Adrenal gland (tissue), 9 donors: ENCODE measurements at regions not wholly inside any gene's neighbourhood (a gene's known extent, or its start where the extent isn't known, plus 50 kb on each side); places are given as distances from the start of the nearest gene placed in this dataset.

ENCODE experiments used
- DNase-seq, 7 donors: peaks; one replicate each; pipeline ENCODE4 v3.0.0-alpha.2; 2019 to 2020
- H3K27ac ChIP-seq, 5 donors: fragments of 200-600 bp; sonication (generic) in 4 of 5; 1 replicate in 3 of 5; 2 replicates in 2 of 5; pipeline versions ENCODE4 v1.5.1 to v1.8.0; 2016 to 2020; ENCODE audit warnings: mild to moderate bottlenecking in 1 of 5
- H3K27me3 ChIP-seq: fragments of 200-600 bp; 2 replicates; pipeline ENCODE4 v1.8.0; 2021
- H3K36me3 ChIP-seq, 2 donors: fragments of 200-600 bp; replicated peaks in 1 of 2; 1 replicate in 1 of 2; 2 replicates in 1 of 2; pipeline versions ENCODE4 v1.5.1 to v1.8.0; 2018 to 2022
- H3K4me1 ChIP-seq, 2 donors: fragments of 200-600 bp; replicated peaks in 1 of 2; 1 replicate in 1 of 2; 2 replicates in 1 of 2; pipeline versions ENCODE4 v1.5.1 to v1.8.0; 2018 to 2021
- H3K4me3 ChIP-seq, 4 donors: fragments of 200-600 bp; sonication (generic) in 3 of 4; one replicate each; pipeline ENCODE4 v1.5.1; 2016 to 2018
- H3K9me3 ChIP-seq, 3 donors: fragments of 200-600 bp; sonication (generic) in 1 of 3; replicated peaks in 1 of 3; 1 replicate in 2 of 3; 2 replicates in 1 of 3; pipeline versions ENCODE4 v1.5.1 to v1.8.0; 2016 to 2021
- POLR2A ChIP-seq, 2 donors: fragments of 450-650 bp; IDR thresholded peaks; one replicate each; pipeline ENCODE4 v1.6.1; 2017; ENCODE audit warnings: antibody characterized with exemption in 2 of 2, mild to moderate bottlenecking in 2 of 2, moderate library complexity in 1 of 2
- WGBS, 4 donors: extraction: QIAGEN DNeasy Blood & Tissue Kit in 2 of 4; methylation state at CpG; one replicate each; pipeline versions ENCODE4 v1.1.5 to v1.1.7; 2013 to 2017; 5-methylcytosine and 5-hydroxymethylcytosine counted together
- intact Hi-C, 2 donors: fragments of 100-400 bp; cut with DNase I; formaldehyde crosslinking; loops; one replicate each; pipeline versions ENCODE4 v1.14.1 to v1.15.0; 2022 to 2023
- TF ChIP-seq, protein P1 (sequence below), 6 experiments: fragments of 450-650 bp in 4 of 6; fragments of 200-600 bp in 2 of 6; sonication (generic) in 1 of 6; IDR thresholded peaks; 1 replicate in 5 of 6; 2 replicates in 1 of 6; pipeline versions ENCODE4 v1.5.1 to v1.8.0; 2016 to 2021; ENCODE audit warnings: antibody characterized with exemption in 6 of 6, mild to moderate bottlenecking in 2 of 6, moderate library complexity in 1 of 6
- donor health status: healthy with polysubstance abuse.
- donor health status: Bipolar disorder and iron deficiency.
- donor health status: DM: yes; HTN: yes; CAD: no.
- donor health status: DM: no; HTN: no; CAD: no.
- donor health status: DM: no; HTN: no; CAD: no.

DNA sequence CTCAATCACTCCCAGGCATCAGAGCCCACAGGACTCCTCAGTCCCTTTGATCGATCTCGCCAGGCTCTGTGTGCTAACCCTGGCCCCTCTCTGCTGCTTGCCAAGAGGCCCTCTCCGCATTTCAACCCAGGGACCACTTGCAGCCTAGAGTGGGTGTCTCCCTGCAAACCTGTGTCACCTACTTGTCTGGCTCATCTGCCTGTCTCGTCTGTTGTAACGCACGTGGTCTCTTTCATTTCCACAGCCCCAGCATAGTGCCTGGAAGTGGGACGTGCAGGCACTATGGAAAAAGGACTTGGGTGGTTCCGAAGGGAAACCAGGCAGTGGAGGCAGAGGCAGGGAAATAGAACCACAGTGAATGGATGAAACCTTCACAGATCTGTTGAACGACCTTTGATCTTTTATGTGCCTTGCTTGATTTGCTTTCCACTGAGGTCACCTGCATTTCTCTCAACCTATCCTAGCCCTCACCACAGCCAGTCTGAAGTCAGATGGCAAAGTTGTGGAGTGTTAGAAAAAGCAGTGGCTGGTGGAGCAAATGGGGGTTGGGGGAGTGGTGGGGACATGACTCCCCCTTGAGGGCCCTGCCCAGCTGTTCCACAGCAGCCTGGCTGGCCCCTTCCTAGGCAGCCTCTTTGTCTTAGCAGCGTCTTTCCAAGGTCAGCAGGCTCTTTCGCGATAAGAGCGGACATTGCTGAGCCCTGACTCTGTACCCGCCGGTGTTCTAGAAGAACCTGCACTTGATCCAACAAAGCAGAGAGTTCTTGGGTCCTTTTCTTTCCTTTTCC lies 55.8 kb upstream of the TAGAP start:
- DNase-seq, result peak in 3 of 7 donors; percentile 15 to 49 (median 44)
- no peaks in the 10 kb centered on the region for H3K9me3 ChIP-seq
- intact Hi-C loops, result loop anchor here in 1 of 2 donors (10.0 kb wide), 1 partner anchor 86 kb away; no protein-coding TSS in a partner anchor
- WGBS, 4 donors, result 69 to 80% (median 72%) methylated on average over 15 of the region's 15 CpGs
- no peaks in the 10 kb centered on the region for H3K27me3 ChIP-seq
- H3K27ac ChIP-seq, result no peak overlapping the region
- no peaks in the 10 kb centered on the region for H3K36me3 ChIP-seq
- TF ChIP-seq, protein P1, sequence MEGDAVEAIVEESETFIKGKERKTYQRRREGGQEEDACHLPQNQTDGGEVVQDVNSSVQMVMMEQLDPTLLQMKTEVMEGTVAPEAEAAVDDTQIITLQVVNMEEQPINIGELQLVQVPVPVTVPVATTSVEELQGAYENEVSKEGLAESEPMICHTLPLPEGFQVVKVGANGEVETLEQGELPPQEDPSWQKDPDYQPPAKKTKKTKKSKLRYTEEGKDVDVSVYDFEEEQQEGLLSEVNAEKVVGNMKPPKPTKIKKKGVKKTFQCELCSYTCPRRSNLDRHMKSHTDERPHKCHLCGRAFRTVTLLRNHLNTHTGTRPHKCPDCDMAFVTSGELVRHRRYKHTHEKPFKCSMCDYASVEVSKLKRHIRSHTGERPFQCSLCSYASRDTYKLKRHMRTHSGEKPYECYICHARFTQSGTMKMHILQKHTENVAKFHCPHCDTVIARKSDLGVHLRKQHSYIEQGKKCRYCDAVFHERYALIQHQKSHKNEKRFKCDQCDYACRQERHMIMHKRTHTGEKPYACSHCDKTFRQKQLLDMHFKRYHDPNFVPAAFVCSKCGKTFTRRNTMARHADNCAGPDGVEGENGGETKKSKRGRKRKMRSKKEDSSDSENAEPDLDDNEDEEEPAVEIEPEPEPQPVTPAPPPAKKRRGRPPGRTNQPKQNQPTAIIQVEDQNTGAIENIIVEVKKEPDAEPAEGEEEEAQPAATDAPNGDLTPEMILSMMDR (IDR thresholded peaks at IDR 0.05), result no peak
- no peak for TF ChIP-seq POLR2A (IDR thresholded peaks at IDR 0.05)
- H3K4me1 ChIP-seq, result peaks cover 0 to 3% of the 10 kb centered on the region in 2 donors
- no peak overlapping the region for H3K4me3 ChIP-seq

DNA sequence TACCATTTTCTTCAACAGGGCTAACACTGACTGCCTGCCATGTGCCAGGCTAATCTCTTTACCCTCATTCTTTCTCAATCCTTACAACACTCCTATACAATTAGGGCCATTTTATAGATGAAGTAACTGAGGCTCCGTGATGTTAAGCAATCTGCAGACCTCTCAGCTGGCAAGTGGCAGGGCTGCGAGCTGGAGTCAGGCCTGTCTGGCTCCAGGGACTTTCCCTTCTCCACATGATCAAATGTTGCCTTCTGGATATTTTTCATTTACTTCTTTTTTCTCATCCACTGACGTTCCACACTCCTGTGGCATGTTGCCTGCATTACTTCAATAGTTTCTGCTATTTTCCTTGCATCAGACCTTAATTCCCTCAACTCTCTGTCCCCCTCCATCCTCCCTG lies 55.2 kb upstream of the TAGAP start:
- no peaks in the 10 kb centered on the region for H3K9me3 ChIP-seq
- no peaks in the 10 kb centered on the region for H3K36me3 ChIP-seq
- intact Hi-C loops, result loop anchor here in 1 of 2 donors (10.0 kb wide), 1 partner anchor 85 kb away; no protein-coding TSS in a partner anchor
- peak in 2 of 7 donors; percentile 3 to 28 for DNase-seq
- no peaks in the 10 kb centered on the region for H3K27me3 ChIP-seq
- no peak overlapping the region for H3K4me3 ChIP-seq
- TF ChIP-seq, protein P1 (IDR thresholded peaks at IDR 0.05), result no peak
- no peak for TF ChIP-seq POLR2A (IDR thresholded peaks at IDR 0.05)
- H3K4me1 ChIP-seq, result peaks cover 0 to 3% of the 10 kb centered on the region in 2 donors
- no peak overlapping the region for H3K27ac ChIP-seq
- WGBS, 4 donors, result 54 to 72% (median 62%) methylated on average over 3 of the region's 3 CpGs

DNA sequence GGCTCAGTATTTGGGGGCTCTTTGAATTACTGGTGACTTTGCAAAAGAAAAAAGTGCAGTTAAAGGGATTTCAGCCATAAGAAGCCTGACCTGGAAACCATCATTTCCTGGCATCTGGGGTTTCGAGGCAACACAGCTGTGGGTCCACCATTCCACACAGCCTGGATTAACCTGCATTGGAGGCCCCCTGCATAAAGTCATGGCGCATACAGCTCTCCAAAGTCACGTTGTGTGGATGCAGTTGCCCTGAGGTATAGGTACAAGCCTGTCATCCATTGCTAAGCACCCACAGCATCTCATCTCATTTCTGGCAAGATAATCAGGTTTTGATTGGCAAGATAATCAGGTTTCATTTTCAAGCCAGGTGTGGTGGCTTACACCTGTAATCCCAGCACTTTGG lies 54.5 kb upstream of the TAGAP start:
- Histone ChIP-seq H3K4me1 (peaks cover 0 to 3% of the 10 kb centered on the region in 2 donors), H3K4me3 (no peak overlapping the region), H3K36me3 (no peaks in the 10 kb centered on the region), H3K27me3 (no peaks in the 10 kb centered on the region), H3K9me3 (no peaks in the 10 kb centered on the region), H3K27ac (no peak overlapping the region)
- 83 to 96% (median 90%) methylated on average over 2 to 3 of the region's 3 CpGs for WGBS, 4 donors
- intact Hi-C loops, result no loop called here
- TF ChIP-seq POLR2A (IDR thresholded peaks at IDR 0.05), result no peak
- TF ChIP-seq, protein P1 (IDR thresholded peaks at IDR 0.05), result no peak
- peak in 1 of 7 donors; percentile 30 for DNase-seq

DNA sequence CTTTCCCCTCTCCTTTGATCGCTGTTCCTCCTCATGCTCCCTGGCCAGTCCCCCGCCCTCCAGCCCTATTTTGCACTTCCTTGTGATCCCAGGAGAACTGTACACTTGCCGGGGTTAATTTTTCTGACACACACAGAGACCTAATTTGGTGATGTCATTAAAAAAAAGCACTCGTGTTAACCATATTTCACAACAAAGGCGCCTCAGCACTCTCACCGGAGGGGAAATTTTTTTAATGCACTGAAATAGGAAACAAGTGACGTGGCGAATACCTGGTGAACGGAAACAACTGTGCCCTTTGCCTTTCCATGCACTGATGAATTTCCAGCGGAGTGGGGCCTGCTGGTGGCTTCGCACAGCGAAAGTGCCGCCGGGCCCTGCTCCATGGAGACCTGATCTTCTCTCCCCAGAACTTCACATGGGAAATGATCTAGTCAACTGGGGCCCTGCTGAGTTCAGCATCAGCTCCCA lies 53.9 kb upstream of the TAGAP start:
- no peak overlapping the region for H3K4me3 ChIP-seq
- no peaks in the 10 kb centered on the region for H3K36me3 ChIP-seq
- TF ChIP-seq POLR2A (IDR thresholded peaks at IDR 0.05), result no peak
- TF ChIP-seq, protein P1 (IDR thresholded peaks at IDR 0.05), result no peak
- intact Hi-C loops, result no loop called here
- H3K9me3 ChIP-seq, result no peaks in the 10 kb centered on the region
- peak in 1 of 7 donors; percentile 48 for DNase-seq
- no peaks in the 10 kb centered on the region for H3K27me3 ChIP-seq
- WGBS, 4 donors, result 70 to 80% (median 78%) methylated on average over 14 of the region's 14 CpGs
- no peak overlapping the region for H3K27ac ChIP-seq
- H3K4me1 ChIP-seq, result no peaks in the 10 kb centered on the region
